A673 (cell line): ENCODE measurements at regions not wholly inside any gene's neighbourhood (a gene's known extent, or its start where the extent isn't known, plus 50 kb on each side); places are given as distances from the start of the nearest gene placed in this dataset.

Experiments
- BruUV-seq: library from RNA; stranded (reverse); fragments of 400-500 nt; replicated peaks from 2 replicates; lab custom pipeline; 2021; lab: Mats Ljungman, UMichigan
- CTCF ChIA-PET: fragments of 300-600 bp; sonication (Branson Sonifier 250); formaldehyde crosslinking; loops from one replicate; lab custom pipeline; 2022; ENCODE audit warnings: antibody characterized with exemption; lab: Charles Lee
- POLR2A ChIA-PET: fragments of 300-600 bp; sonication (Branson Sonifier 250); formaldehyde crosslinking; loops from one replicate; lab custom pipeline; 2022; ENCODE audit warnings: antibody characterized with exemption; ENCODE audit not compliant: low non-redundant PET; lab: Charles Lee
- DNase-seq: peaks from one replicate; pipeline ENCODE4 v3.0.0-alpha.2; 2015; ENCODE audit warnings: low spot score
- H3K27ac ChIP-seq: fragments of 200-600 bp; sonication (generic); 2 replicates; pipeline ENCODE4 v1.5.1; 2016; ENCODE audit warnings: mixed run types, low read depth, mild to moderate bottlenecking, mixed read lengths, antibody characterized with exemption, low read length; ENCODE audit not compliant: poor library complexity, severe bottlenecking
- H3K27me3 ChIP-seq: fragments of 200-600 bp; sonication (generic); replicated peaks from 2 replicates; pipeline ENCODE4 v1.6.1; 2017; ENCODE audit warnings: mixed run types, low read depth, mild to moderate bottlenecking, mixed read lengths, antibody characterized with exemption, low read length; ENCODE audit not compliant: insufficient read depth, poor library complexity
- H3K36me3 ChIP-seq: fragments of 200-600 bp; sonication (generic); 2 replicates; pipeline ENCODE4 v1.6.1; 2016; ENCODE audit warnings: mixed run types, mild to moderate bottlenecking, mixed read lengths, antibody characterized with exemption, low read length; ENCODE audit not compliant: insufficient read depth, poor library complexity, severe bottlenecking
- H3K4me1 ChIP-seq: fragments of 200-600 bp; sonication (generic); 2 replicates; pipeline ENCODE4 v1.6.1; 2017; ENCODE audit warnings: mixed run types, mild to moderate bottlenecking, mixed read lengths, antibody characterized with exemption, low read length; ENCODE audit not compliant: insufficient read depth, poor library complexity, severe bottlenecking
- H3K4me3 ChIP-seq: fragments of 200-600 bp; sonication (generic); 2 replicates; pipeline ENCODE4 v1.5.1; 2016; ENCODE audit warnings: low read depth, mixed run types, mild to moderate bottlenecking, mixed read lengths, low read length; ENCODE audit not compliant: poor library complexity, severe bottlenecking
- H3K9me3 ChIP-seq: fragments of 200-600 bp; sonication (generic); 2 replicates; pipeline ENCODE4 v1.6.1; 2016; ENCODE audit warnings: mixed run types, low read depth, mild to moderate bottlenecking, mixed read lengths, antibody characterized with exemption, low read length; ENCODE audit not compliant: poor library complexity, severe bottlenecking
- CTCF ChIP-seq: fragments of 300-800, 200-600 bp; sonication (generic); conservative IDR thresholded peaks from 2 replicates; pipeline ENCODE4 v1.5.1; 2017; ENCODE audit warnings: low read depth, mild to moderate bottlenecking, antibody characterized with exemption, low read length, moderate library complexity, mixed read lengths
- EZH2 ChIP-seq: fragments of 200-600 bp; sonication (generic); IDR thresholded peaks from 2 replicates; pipeline ENCODE4 v1.6.1; 2017; ENCODE audit warnings: borderline replicate concordance, low read depth, mild to moderate bottlenecking, mixed read lengths, antibody characterized with exemption, low read length; ENCODE audit not compliant: poor library complexity, severe bottlenecking
- intact Hi-C: fragments of 100-400 bp; cut with micrococcal nuclease; formaldehyde crosslinking; loops from one replicate; pipeline ENCODE4 v1.10.0; 2022; ENCODE audit not compliant: unreplicated experiment

DNA sequence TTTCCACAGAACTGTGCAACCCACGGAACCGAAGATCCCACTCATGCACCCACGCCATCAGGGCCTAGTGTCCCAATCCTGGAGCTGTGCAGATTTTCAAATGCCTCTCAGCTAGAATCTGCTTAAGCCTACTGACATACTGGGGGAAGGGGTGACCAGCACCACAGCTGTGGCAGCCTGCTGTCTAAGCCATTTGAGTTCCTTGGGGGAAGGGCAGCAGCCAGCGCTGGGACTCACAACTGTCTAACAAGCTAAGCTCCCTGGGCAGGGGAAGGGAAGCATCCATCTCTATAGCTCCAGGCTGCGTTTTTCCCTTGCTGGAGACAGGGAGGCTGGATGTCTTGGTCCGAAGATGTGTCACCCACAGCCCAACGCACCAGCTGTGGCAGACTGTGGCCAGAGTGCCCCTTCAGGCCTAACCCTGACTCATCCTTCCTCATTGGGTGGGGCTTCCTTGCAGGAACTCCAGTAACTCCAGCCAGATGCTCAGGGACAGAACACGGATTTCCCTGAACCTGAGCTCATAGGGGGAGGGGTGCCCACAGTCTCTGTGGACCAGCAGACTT, 194.8 kb downstream of the CHRDL1 start:
- BruUV-seq = no TSS peak
- no peak for DNase-seq
- ChIA-PET POLR2A (no interaction called here), CTCF (no interaction called here)
- H3K27me3 ChIP-seq = no peaks in the 10 kb centered on the region
- H3K4me1 ChIP-seq = no peaks in the 10 kb centered on the region
- no peak overlapping the region for H3K4me3 ChIP-seq
- intact Hi-C loops = no loop called here
- H3K9me3 ChIP-seq = no peaks in the 10 kb centered on the region
- H3K36me3 ChIP-seq = no peaks in the 10 kb centered on the region
- no peak overlapping the region for H3K27ac ChIP-seq
- TF ChIP-seq CTCF (no peak), EZH2 (no peak)

DNA sequence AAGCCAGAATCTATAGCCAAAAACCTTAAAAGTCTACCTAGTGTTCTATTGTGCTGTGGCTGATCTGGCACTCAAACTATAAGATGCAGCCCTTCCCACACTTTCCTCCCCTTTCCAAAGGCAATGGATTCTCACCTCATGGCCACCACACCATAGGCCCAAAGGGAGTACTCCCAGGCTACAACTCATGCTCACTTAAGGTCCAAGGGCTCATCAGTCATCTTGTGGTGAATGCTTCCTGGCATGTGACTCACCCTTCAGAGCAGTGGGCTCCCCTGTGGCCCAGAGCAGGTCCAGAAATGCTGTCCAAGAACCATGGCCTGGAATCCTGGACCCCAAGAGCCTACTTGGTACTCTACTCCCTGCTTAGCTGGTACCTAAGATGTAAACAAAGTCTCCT, 181.0 kb downstream of the CHRDL1 start:
- no peak for DNase-seq
- Histone ChIP-seq H3K4me1 (no peaks in the 10 kb centered on the region), H3K9me3 (no peaks in the 10 kb centered on the region), H3K36me3 (no peaks in the 10 kb centered on the region), H3K4me3 (no peak overlapping the region), H3K27me3 (no peaks in the 10 kb centered on the region), H3K27ac (no peak overlapping the region)
- ChIA-PET POLR2A (no interaction called here), CTCF (no interaction called here)
- no TSS peak for BruUV-seq
- no peak for TF ChIP-seq CTCF
- TF ChIP-seq EZH2 = no peak
- intact Hi-C loops = no loop called here
